ENCODE measurements at regions not wholly inside any gene's neighbourhood (a gene's known extent, or its start where the extent isn't known, plus 50 kb on each side); places are given as distances from the start of the nearest gene placed in this dataset.

DNA sequence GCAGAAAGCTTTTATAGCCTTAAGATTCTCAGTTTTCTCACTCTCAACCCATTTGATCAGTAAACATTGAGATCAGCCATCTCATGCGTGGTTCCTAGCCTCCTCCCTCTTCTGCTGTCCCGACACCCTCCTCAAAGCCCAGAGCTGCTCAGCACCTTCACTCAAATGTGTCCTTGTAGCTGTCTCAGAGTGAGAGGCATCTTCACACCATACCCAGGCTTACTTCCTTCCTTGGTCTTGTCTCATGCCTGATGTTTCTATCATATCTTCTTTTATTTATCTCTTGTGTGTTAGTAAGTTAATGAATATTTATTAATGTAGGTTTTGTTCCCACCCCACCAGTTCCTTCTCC, 72.4 kb upstream of the SNX2 start:
- TF ChIP-seq, protein P1, sequence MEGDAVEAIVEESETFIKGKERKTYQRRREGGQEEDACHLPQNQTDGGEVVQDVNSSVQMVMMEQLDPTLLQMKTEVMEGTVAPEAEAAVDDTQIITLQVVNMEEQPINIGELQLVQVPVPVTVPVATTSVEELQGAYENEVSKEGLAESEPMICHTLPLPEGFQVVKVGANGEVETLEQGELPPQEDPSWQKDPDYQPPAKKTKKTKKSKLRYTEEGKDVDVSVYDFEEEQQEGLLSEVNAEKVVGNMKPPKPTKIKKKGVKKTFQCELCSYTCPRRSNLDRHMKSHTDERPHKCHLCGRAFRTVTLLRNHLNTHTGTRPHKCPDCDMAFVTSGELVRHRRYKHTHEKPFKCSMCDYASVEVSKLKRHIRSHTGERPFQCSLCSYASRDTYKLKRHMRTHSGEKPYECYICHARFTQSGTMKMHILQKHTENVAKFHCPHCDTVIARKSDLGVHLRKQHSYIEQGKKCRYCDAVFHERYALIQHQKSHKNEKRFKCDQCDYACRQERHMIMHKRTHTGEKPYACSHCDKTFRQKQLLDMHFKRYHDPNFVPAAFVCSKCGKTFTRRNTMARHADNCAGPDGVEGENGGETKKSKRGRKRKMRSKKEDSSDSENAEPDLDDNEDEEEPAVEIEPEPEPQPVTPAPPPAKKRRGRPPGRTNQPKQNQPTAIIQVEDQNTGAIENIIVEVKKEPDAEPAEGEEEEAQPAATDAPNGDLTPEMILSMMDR (IDR thresholded peaks at IDR 0.05) = no peak
- no peak for TF ChIP-seq POLR2A (IDR thresholded peaks at IDR 0.05)

Data from Peyer's patch (tissue), 4 donors.